GM08714 (cell line): ENCODE measurements at regions not wholly inside any gene's neighbourhood (a gene's known extent, or its start where the extent isn't known, plus 50 kb on each side); places are given as distances from the start of the nearest gene placed in this dataset.

Experiments used
- H3K4me3 ChIP-seq: fragments of 200-500 bp; sonication (Bioruptor generic); 2 replicates; pipeline ENCODE4 v1.5.1; 2014; ENCODE audit warnings: mild to moderate bottlenecking, low read length, inconsistent platforms
- ZNF274 ChIP-seq: IDR thresholded peaks from 2 replicates; pipeline ENCODE4 v1.6.1; 2012; ENCODE audit warnings: mild to moderate bottlenecking, low read depth, low read length

- no peak overlapping the region for H3K4me3 ChIP-seq
- no peak for TF ChIP-seq ZNF274
These were observed 71.5 kb upstream of the EGR2 start for GRCh38 chr10:62887642-62888041.

- TF ChIP-seq ZNF274 = no peak
- no peak overlapping the region for H3K4me3 ChIP-seq
These were observed 69.7 kb upstream of the EGR2 start for GRCh38 chr10:62885684-62886461.

- no peak overlapping the region for H3K4me3 ChIP-seq
- TF ChIP-seq ZNF274 = no peak
These were observed 64.0 kb upstream of the EGR2 start for GRCh38 chr10:62880162-62880561.

GRCh38 chr10:62873866-62874265, 57.7 kb upstream of the EGR2 start:
- no peak overlapping the region for H3K4me3 ChIP-seq
- no peak for TF ChIP-seq ZNF274

GRCh38 chr10:62870866-62871265, 54.7 kb upstream of the EGR2 start:
- no peak overlapping the region for H3K4me3 ChIP-seq
- no peak for TF ChIP-seq ZNF274

- no peak for TF ChIP-seq ZNF274
- no peak overlapping the region for H3K4me3 ChIP-seq
These were observed 53.8 kb upstream of the EGR2 start for GRCh38 chr10:62869958-62870357.

- no peak overlapping the region for H3K4me3 ChIP-seq
- no peak for TF ChIP-seq ZNF274
These were observed 50.8 kb upstream of the EGR2 start for GRCh38 chr10:62866941-62867340.

- no peak for TF ChIP-seq ZNF274
- H3K4me3 ChIP-seq = no peak overlapping the region
These were observed 50.3 kb upstream of the EGR2 start for GRCh38 chr10:62866451-62866850.
